SK-N-SH (cell line): ENCODE measurements at regions not wholly inside any gene's neighbourhood (a gene's known extent, or its start where the extent isn't known, plus 50 kb on each side); places are given as distances from the start of the nearest gene placed in this dataset.

Experiments used
- CTCF ChIA-PET: fragments of 300-600, 350-600 bp; formaldehyde crosslinking; extraction: SDS; loops from one replicate; lab custom pipeline; 2021; lab: Yijun Ruan, JAX
- POLR2A ChIA-PET: fragments of 350-600 bp; sonication (Branson Sonifier 250); formaldehyde crosslinking; extraction: SDS; loops from one replicate; lab custom pipeline; 2020; ENCODE audit warnings: antibody characterized with exemption, inconsistent platforms; lab: Yijun Ruan, JAX
- DNase-seq: peaks from one replicate; pipeline ENCODE4 v3.0.0; 2012
- H2AFZ ChIP-seq: fragments of 200-600 bp; sonication (generic); 2 replicates; pipeline ENCODE4 v1.8.1; 2016; ENCODE audit warnings: antibody characterized with exemption, mild to moderate bottlenecking, low read depth
- H3F3A ChIP-seq: fragments of 200-600 bp; sonication (generic); replicated peaks from 2 replicates; pipeline ENCODE3; 2016; ENCODE audit warnings: antibody characterized with exemption, mild to moderate bottlenecking; ENCODE audit not compliant: insufficient read depth
- H3K27ac ChIP-seq, 2 experiments: fragments of 200-500 bp in 1 of 2; fragments of 200-600 bp in 1 of 2; sonication (Bioruptor generic) in 1 of 2; sonication (generic), shearing (Covaris generic) in 1 of 2; 2 replicates each; pipeline versions ENCODE4 v1.5.1 to v1.6.1; 2014 to 2016; ENCODE audit warnings: low read depth in 2 of 2, inconsistent platforms in 1 of 2, low read length in 1 of 2, mild to moderate bottlenecking in 1 of 2, mixed read lengths in 1 of 2
- H3K27me3 ChIP-seq: fragments of 200-600 bp; sonication (generic), shearing (Covaris generic); 2 replicates; pipeline ENCODE4 v1.6.1; 2016; ENCODE audit warnings: mixed run types; ENCODE audit not compliant: insufficient read depth
- H3K36me3 ChIP-seq, 2 experiments: fragments of 200-500 bp in 1 of 2; fragments of 200-600 bp in 1 of 2; sonication (Bioruptor generic) in 1 of 2; sonication (generic) in 1 of 2; replicated peaks in 1 of 2; 2 replicates each; pipeline versions ENCODE3 to v1.5.1; 2014 to 2016; ENCODE audit warnings: low read length in 1 of 2, mild to moderate bottlenecking in 1 of 2; ENCODE audit not compliant: insufficient read depth in 2 of 2, control insufficient read depth in 1 of 2
- H3K4me1 ChIP-seq, 2 experiments: fragments of 200-500 bp in 1 of 2; fragments of 200-600 bp in 1 of 2; sonication (Bioruptor generic) in 1 of 2; sonication (generic), shearing (Covaris generic) in 1 of 2; 2 replicates each; pipeline versions ENCODE4 v1.5.1 to v1.6.1; 2014 to 2016; ENCODE audit warnings: low read depth in 1 of 2, low read length in 1 of 2, mixed run types in 1 of 2; ENCODE audit not compliant: insufficient read depth in 2 of 2, control insufficient read depth in 1 of 2
- H3K4me2 ChIP-seq: fragments of 200-600 bp; sonication (generic), shearing (Covaris generic); 2 replicates; pipeline ENCODE4 v1.6.1; 2017; ENCODE audit warnings: mixed run types
- H3K4me3 ChIP-seq, 2 experiments: fragments of 200-500 bp in 1 of 2; fragments of 200-600 bp in 1 of 2; sonication (Bioruptor generic) in 1 of 2; sonication (generic), shearing (Covaris generic) in 1 of 2; 2 replicates each; pipeline versions ENCODE4 v1.5.1 to v1.8.1; 2014 to 2016; ENCODE audit warnings: low read depth in 2 of 2, inconsistent platforms in 1 of 2, low read length in 1 of 2, mild to moderate bottlenecking in 1 of 2, mixed read lengths in 1 of 2, moderate library complexity in 1 of 2
- H3K79me2 ChIP-seq: fragments of 200-600 bp; sonication (generic); 2 replicates; pipeline ENCODE4 v1.8.1; 2017; ENCODE audit warnings: mild to moderate bottlenecking; ENCODE audit not compliant: insufficient read depth
- H3K9ac ChIP-seq: fragments of 200-600 bp; sonication (generic); 2 replicates; pipeline ENCODE4 v1.6.1; 2017; ENCODE audit warnings: mixed run types
- H3K9me2 ChIP-seq: fragments of 200-600 bp; sonication (generic); 2 replicates; pipeline ENCODE4 v1.6.1; 2017; ENCODE audit warnings: mixed run types
- H3K9me3 ChIP-seq: fragments of 200-600 bp; sonication (generic); 2 replicates; pipeline ENCODE4 v1.6.1; 2017; ENCODE audit warnings: mixed run types, mild to moderate bottlenecking, moderate library complexity
- H4K20me1 ChIP-seq: fragments of 200-600 bp; sonication (generic); 2 replicates; pipeline ENCODE4 v1.6.1; 2017; ENCODE audit warnings: mild to moderate bottlenecking, mixed run types; ENCODE audit not compliant: insufficient read depth
- CTCF ChIP-seq: fragments of 200-600 bp; sonication (generic); IDR thresholded peaks from 2 replicates; pipeline ENCODE4 v1.6.1; 2017; ENCODE audit warnings: antibody characterized with exemption, mild to moderate bottlenecking, moderate library complexity
- FOXM1 ChIP-seq: IDR thresholded peaks from 2 replicates; pipeline ENCODE4 v1.4.0; 2012; ENCODE audit warnings: low read depth, mild to moderate bottlenecking
- GABPA ChIP-seq: IDR thresholded peaks from 2 replicates; pipeline ENCODE4 v1.4.0; 2012; ENCODE audit warnings: low read depth, mild to moderate bottlenecking
- IRF3 ChIP-seq: fragments of 150-350 bp; IDR thresholded peaks from 2 replicates; pipeline ENCODE4 v1.6.1; 2016; ENCODE audit warnings: mild to moderate bottlenecking, low read depth, low read length
- JUND ChIP-seq: IDR thresholded peaks from 2 replicates; pipeline ENCODE4 v1.4.0; 2012
- MXI1 ChIP-seq: IDR thresholded peaks from 2 replicates; pipeline ENCODE4 v1.6.1; 2012; ENCODE audit warnings: mild to moderate bottlenecking, low read depth, low read length, improper control_type of control experiment
- NFIC ChIP-seq: IDR thresholded peaks from 2 replicates; pipeline ENCODE4 v1.4.0; 2012; ENCODE audit warnings: borderline replicate concordance
- NRF1 ChIP-seq: IDR thresholded peaks from 2 replicates; pipeline ENCODE4 v1.6.1; 2012; ENCODE audit warnings: low read depth, mild to moderate bottlenecking, low read length
- PBX3 ChIP-seq: IDR thresholded peaks from 2 replicates; pipeline ENCODE4; 2012
- REST ChIP-seq: IDR thresholded peaks from 2 replicates; pipeline ENCODE4 v1.6.1; 2012; ENCODE audit warnings: mild to moderate bottlenecking, low read depth, low read length, moderate library complexity
- RFX5 ChIP-seq: IDR thresholded peaks from 2 replicates; pipeline ENCODE4 v1.6.1; 2012; ENCODE audit warnings: mild to moderate bottlenecking, improper control_type of control experiment, low read length
- SMC3 ChIP-seq: IDR thresholded peaks from 2 replicates; pipeline ENCODE4 v1.6.1; 2012; ENCODE audit warnings: low read depth, low read length, improper control_type of control experiment
- TCF12 ChIP-seq: IDR thresholded peaks from 2 replicates; pipeline ENCODE4 v1.4.0; 2012
- USF1 ChIP-seq: IDR thresholded peaks from 2 replicates; pipeline ENCODE4 v1.4.0; 2012; ENCODE audit warnings: low read depth, borderline replicate concordance
- USF2 ChIP-seq: fragments of 150-350 bp; IDR thresholded peaks from 2 replicates; pipeline ENCODE4 v1.6.1; 2017; ENCODE audit warnings: antibody characterized with exemption, low read length, low read depth, borderline replicate concordance

GRCh38 chr4:156503119-156503518, 468.5 kb downstream of the PDGFC start (continued):
- no peak for TF ChIP-seq CTCF

GRCh38 chr4:156501962-156502361, 469.6 kb downstream of the PDGFC start:
- CTCF ChIA-PET, result no interaction called here
- POLR2A ChIA-PET, result no interaction called here
- no peak overlapping the region for H3K4me2 ChIP-seq
- H3K27me3 ChIP-seq, result no peaks in the 10 kb centered on the region
- no peaks in the 10 kb centered on the region for H4K20me1 ChIP-seq
- TF ChIP-seq NRF1, result no peak
- TF ChIP-seq RFX5, result no peak
- TF ChIP-seq USF1, result no peak
- TF ChIP-seq NFIC, result no peak
- TF ChIP-seq PBX3, result no peak
- no peak for TF ChIP-seq GABPA
- no peak for TF ChIP-seq SMC3
- no peak for TF ChIP-seq IRF3
- no peak for TF ChIP-seq USF2
- TF ChIP-seq CTCF, result no peak
- no peak for TF ChIP-seq FOXM1
- no peak for TF ChIP-seq TCF12
- TF ChIP-seq MXI1, result no peak
- no peak for TF ChIP-seq REST
- no peak for TF ChIP-seq JUND
- no peaks in the 10 kb centered on the region for H3K79me2 ChIP-seq
- H2AFZ ChIP-seq, result no peak overlapping the region
- H3K9ac ChIP-seq, result no peak overlapping the region
- H3K4me3 ChIP-seq, result no peak overlapping the region
- no peaks in the 10 kb centered on the region for H3K9me2 ChIP-seq
- no peaks in the 10 kb centered on the region for H3K36me3 ChIP-seq
- H3F3A ChIP-seq, result peaks cover 6% of the 10 kb centered on the region
- no peak for DNase-seq
- H3K4me1 ChIP-seq, result peaks cover 0 to 10% of the 10 kb centered on the region in 2 experiments; a peak in 2 of 4 replicates
- H3K27ac ChIP-seq, result no peak overlapping the region
- no peaks in the 10 kb centered on the region for H3K9me3 ChIP-seq
